ENCODE measurements at regions not wholly inside any gene's neighbourhood (a gene's known extent, or its start where the extent isn't known, plus 50 kb on each side); places are given as distances from the start of the nearest gene placed in this dataset.
"Not testable (repeated sequence)": the region's sequence is repeated elsewhere in the genome, so short reads cannot be mapped to it uniquely, and the experiment has no call there.

GRCh38 chr2:198909525-198910267 is 548.0 kb downstream of the SATB2 start:
- DNase-seq, result no peak

GRCh38 chr2:198905881-198906612 is 551.7 kb downstream of the SATB2 start:
- DNase-seq, result peak; percentile 53

- DNase-seq, result peak; percentile 34
Measured at GRCh38 chr2:198901894-198902293, 555.8 kb downstream of the SATB2 start.

GRCh38 chr2:198900141-198900540 is 557.6 kb downstream of the SATB2 start:
- no peak for DNase-seq

GRCh38 chr2:198890490-198890889 is 567.2 kb downstream of the SATB2 start:
- DNase-seq, result peak; percentile 83

GRCh38 chr2:198883604-198884003 is 574.1 kb downstream of the SATB2 start:
- DNase-seq, result no peak

- no peak for DNase-seq
Measured at GRCh38 chr2:198880986-198881385, 576.8 kb downstream of the SATB2 start.

- no peak for DNase-seq
Measured at GRCh38 chr2:198880421-198880820, 577.3 kb downstream of the SATB2 start.

- DNase-seq, result no peak
Measured at GRCh38 chr2:198874472-198874858, 583.3 kb downstream of the SATB2 start.

- no peak for DNase-seq
Measured at GRCh38 chr2:198873503-198874471, 584.0 kb downstream of the SATB2 start.

GRCh38 chr2:198863655-198864054 is 594.1 kb downstream of the SATB2 start:
- no peak for DNase-seq

GRCh38 chr2:198861080-198861479 is 596.7 kb downstream of the SATB2 start:
- no peak for DNase-seq

- DNase-seq, result no peak
Measured at GRCh38 chr2:198857246-198857645, 600.5 kb downstream of the SATB2 start.

- not testable (repeated sequence) for DNase-seq
Measured at GRCh38 chr2:198855746-198856145, 602.0 kb downstream of the SATB2 start.

GRCh38 chr2:198852248-198852647 is 605.5 kb downstream of the SATB2 start:
- peak; percentile 16 for DNase-seq

- no peak for DNase-seq
Measured at GRCh38 chr2:198825534-198825933, 632.2 kb downstream of the SATB2 start.

- no peak for DNase-seq
Measured at GRCh38 chr2:198817536-198817935, 640.2 kb downstream of the SATB2 start.

GRCh38 chr2:198815626-198816025 is 642.1 kb downstream of the SATB2 start:
- no peak for DNase-seq

- DNase-seq, result no peak
Measured at GRCh38 chr2:198811198-198811597, 646.5 kb downstream of the SATB2 start.

- DNase-seq, result no peak
Measured at GRCh38 chr2:198809976-198810375, 647.8 kb downstream of the SATB2 start.

GRCh38 chr2:198807131-198807530 is 650.6 kb downstream of the SATB2 start:
- no peak for DNase-seq

GRCh38 chr2:198795419-198795818 is 662.3 kb downstream of the SATB2 start:
- no peak for DNase-seq

- no peak for DNase-seq
Measured at GRCh38 chr2:198791623-198792022, 666.1 kb downstream of the SATB2 start.
